OCI-LY3 (cell line): ENCODE measurements at regions not wholly inside any gene's neighbourhood (a gene's known extent, or its start where the extent isn't known, plus 50 kb on each side); places are given as distances from the start of the nearest gene placed in this dataset.

ENCODE experiments used
- H2AFZ ChIP-seq: fragments of 200-600, 300-600 bp; shearing (Covaris generic); 2 replicates; pipeline ENCODE4 v1.6.0; 2014; ENCODE audit warnings: antibody characterized with exemption, low read depth, low read length
- H3K27ac ChIP-seq: fragments of 200-600, 300-600 bp; sonication (generic); 2 replicates; pipeline ENCODE4 v1.5.1; 2014; ENCODE audit warnings: mild to moderate bottlenecking, low read length, moderate library complexity, mixed read lengths
- H3K27me3 ChIP-seq: fragments of 200-600, 300-600 bp; sonication (generic); 2 replicates; pipeline ENCODE4 v1.6.1; 2014; ENCODE audit warnings: low read depth, low read length, mixed read lengths
- H3K36me3 ChIP-seq: fragments of 200-600, 300-600 bp; sonication (generic); replicated peaks from 2 replicates; pipeline ENCODE3; 2014; ENCODE audit warnings: low read depth, low read length, mixed read lengths
- H3K4me1 ChIP-seq: fragments of 300-600, 200-600 bp; sonication (generic); 2 replicates; pipeline ENCODE4 v1.6.1; 2014; ENCODE audit warnings: low read length, mixed read lengths
- H3K4me2 ChIP-seq: fragments of 200-600, 300-600 bp; sonication (generic); 2 replicates; pipeline ENCODE4 v1.6.1; 2014; ENCODE audit warnings: low read length, mixed read lengths
- H3K4me3 ChIP-seq: fragments of 300-600, 200-600 bp; sonication (generic); 2 replicates; pipeline ENCODE4 v1.5.1; 2014; ENCODE audit warnings: antibody characterized with exemption, mild to moderate bottlenecking, low read length, moderate library complexity
- H3K79me2 ChIP-seq: fragments of 300-600, 200-600 bp; shearing (Covaris generic); 2 replicates; pipeline ENCODE4 v1.6.1; 2014; ENCODE audit warnings: mild to moderate bottlenecking, low read length, mixed read lengths
- H3K9ac ChIP-seq: fragments of 300-600, 200-600 bp; shearing (Covaris generic); 2 replicates; pipeline ENCODE4 v1.6.0; 2014; ENCODE audit warnings: mild to moderate bottlenecking, low read length, moderate library complexity
- H3K9me3 ChIP-seq: fragments of 200-600, 300-600 bp; shearing (Covaris generic); 2 replicates; pipeline ENCODE4 v1.6.1; 2014; ENCODE audit warnings: low read length, mixed read lengths; ENCODE audit not compliant: insufficient read depth
- H4K20me1 ChIP-seq: fragments of 200-600, 300-600 bp; sonication (generic); 2 replicates; pipeline ENCODE4 v1.6.1; 2016; ENCODE audit warnings: low read length, mixed read lengths; ENCODE audit not compliant: insufficient read depth
- EZH2phosphoT487 ChIP-seq: fragments of 200-600 bp; shearing (Covaris generic); IDR thresholded peaks from 2 replicates; pipeline ENCODE4 v1.6.1; 2018; ENCODE audit warnings: antibody characterized with exemption, mixed run types, low read depth
- TF ChIP-seq, protein P1 (sequence below): fragments of 200-600, 300-600 bp; sonication (generic); IDR thresholded peaks from 2 replicates; pipeline ENCODE4 v1.5.1; 2014; ENCODE audit warnings: antibody characterized with exemption, low read length, low read depth

DNA sequence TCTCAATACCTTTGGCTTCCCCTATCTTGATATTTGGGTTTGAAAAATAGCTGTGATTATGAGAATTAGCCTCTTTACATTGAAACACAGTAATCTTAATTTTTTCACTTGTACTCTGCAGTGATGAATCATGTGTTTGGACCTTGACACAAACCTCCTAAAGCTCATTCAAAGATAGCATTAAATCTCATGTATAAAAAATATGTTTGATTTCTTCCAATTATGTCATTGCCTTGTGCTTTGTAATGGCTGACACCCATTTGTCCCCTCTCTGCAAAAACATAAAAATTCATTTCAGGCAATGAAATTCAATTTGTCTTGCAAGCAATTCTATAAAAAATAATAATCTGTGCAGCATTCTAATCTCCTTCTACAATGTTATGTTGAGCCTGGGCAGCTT lies 422.4 kb upstream of the BOD1L1 start:
- Histone ChIP-seq H3K9ac (no peak overlapping the region), H3K27me3 (no peaks in the 10 kb centered on the region), H3K36me3 (no peaks in the 10 kb centered on the region), H3K9me3 (no peaks in the 10 kb centered on the region), H3K79me2 (no peaks in the 10 kb centered on the region), H2AFZ (no peak overlapping the region), H3K4me2 (no peak overlapping the region), H3K27ac (no peak overlapping the region), H4K20me1 (no peaks in the 10 kb centered on the region), H3K4me1 (no peaks in the 10 kb centered on the region), H3K4me3 (no peak overlapping the region)
- no peak for TF ChIP-seq EZH2phosphoT487
- TF ChIP-seq, protein P1, sequence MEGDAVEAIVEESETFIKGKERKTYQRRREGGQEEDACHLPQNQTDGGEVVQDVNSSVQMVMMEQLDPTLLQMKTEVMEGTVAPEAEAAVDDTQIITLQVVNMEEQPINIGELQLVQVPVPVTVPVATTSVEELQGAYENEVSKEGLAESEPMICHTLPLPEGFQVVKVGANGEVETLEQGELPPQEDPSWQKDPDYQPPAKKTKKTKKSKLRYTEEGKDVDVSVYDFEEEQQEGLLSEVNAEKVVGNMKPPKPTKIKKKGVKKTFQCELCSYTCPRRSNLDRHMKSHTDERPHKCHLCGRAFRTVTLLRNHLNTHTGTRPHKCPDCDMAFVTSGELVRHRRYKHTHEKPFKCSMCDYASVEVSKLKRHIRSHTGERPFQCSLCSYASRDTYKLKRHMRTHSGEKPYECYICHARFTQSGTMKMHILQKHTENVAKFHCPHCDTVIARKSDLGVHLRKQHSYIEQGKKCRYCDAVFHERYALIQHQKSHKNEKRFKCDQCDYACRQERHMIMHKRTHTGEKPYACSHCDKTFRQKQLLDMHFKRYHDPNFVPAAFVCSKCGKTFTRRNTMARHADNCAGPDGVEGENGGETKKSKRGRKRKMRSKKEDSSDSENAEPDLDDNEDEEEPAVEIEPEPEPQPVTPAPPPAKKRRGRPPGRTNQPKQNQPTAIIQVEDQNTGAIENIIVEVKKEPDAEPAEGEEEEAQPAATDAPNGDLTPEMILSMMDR = no peak

DNA sequence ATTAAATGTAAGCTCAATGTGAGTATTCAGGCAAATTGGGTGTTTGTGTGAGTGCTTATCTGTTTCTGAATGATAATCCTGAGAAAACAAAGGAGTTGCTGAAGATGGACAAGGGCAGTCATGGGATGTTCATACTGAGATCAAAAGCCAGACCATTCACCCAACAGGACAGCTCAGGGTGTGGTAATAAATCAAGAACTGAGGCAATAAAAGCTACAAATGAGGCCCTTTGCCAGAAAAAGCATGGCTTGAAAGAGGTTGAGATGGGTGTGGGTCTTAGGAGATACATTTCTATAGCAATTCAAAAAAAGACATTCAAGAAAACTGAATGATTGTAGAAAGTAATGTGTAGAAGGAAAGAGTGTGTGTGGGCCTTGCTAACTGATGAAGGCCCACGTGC lies 425.8 kb upstream of the BOD1L1 start:
- no peak for TF ChIP-seq EZH2phosphoT487
- TF ChIP-seq, protein P1 = no peak
- H4K20me1 ChIP-seq = no peaks in the 10 kb centered on the region
- H3K9ac ChIP-seq = no peak overlapping the region

DNA sequence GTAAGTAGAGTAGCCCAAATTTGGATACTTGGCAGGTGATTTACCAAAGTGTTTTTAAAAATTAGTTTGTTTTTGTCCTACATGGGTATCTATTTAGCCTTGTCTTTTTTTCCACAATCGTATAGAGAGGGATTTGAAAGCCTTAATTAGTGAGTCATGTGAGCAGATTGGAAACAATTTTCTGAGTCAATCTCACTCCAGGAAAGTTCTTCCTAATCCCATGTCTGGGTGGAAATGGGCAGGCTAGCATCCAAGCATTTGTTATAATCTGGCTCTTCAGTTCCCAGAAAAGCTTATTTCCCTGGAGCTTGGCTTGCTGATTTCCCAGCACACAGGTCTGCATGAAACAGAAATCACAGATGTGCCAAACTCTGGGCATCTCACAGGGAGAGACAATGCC lies 426.9 kb upstream of the BOD1L1 start:
- H3K27ac ChIP-seq = no peak overlapping the region
- no peaks in the 10 kb centered on the region for H3K9me3 ChIP-seq

More for the DNA sequence above, 425.8 kb upstream of the BOD1L1 start:
- Histone ChIP-seq H3K79me2 (no peaks in the 10 kb centered on the region), H3K4me1 (no peaks in the 10 kb centered on the region), H3K27ac (no peak overlapping the region), H3K4me2 (no peak overlapping the region), H3K36me3 (no peaks in the 10 kb centered on the region), H2AFZ (no peak overlapping the region), H3K9me3 (no peaks in the 10 kb centered on the region), H3K27me3 (no peaks in the 10 kb centered on the region), H3K4me3 (no peak overlapping the region)

DNA sequence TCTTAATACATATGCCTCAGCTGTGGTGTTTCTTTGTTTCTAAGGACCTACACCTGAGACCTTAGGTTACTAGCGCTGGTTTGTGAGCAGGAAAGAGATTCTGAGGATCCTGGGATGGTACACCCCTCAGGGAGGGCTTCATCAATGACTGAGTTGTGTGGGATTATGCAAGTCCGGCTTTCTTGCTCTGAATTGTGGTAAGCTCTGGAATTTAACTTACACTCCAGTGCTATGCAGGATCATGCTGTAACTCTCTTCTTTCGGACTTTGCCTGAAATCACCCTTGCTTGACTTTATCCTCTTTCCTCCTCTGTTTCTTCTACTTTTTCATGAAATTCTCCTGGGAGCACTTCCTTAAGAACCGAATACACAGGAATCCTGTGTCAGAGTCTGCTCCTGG lies 431.5 kb upstream of the BOD1L1 start:
- Histone ChIP-seq H3K4me2 (no peak overlapping the region), H3K9me3 (no peaks in the 10 kb centered on the region), H3K36me3 (no peaks in the 10 kb centered on the region), H3K4me1 (no peaks in the 10 kb centered on the region), H2AFZ (no peak overlapping the region), H3K27me3 (no peaks in the 10 kb centered on the region), H3K9ac (no peak overlapping the region), H4K20me1 (no peaks in the 10 kb centered on the region), H3K79me2 (no peaks in the 10 kb centered on the region), H3K27ac (no peak overlapping the region), H3K4me3 (no peak overlapping the region)
- no peak for TF ChIP-seq EZH2phosphoT487
- TF ChIP-seq, protein P1 = no peak

More for the DNA sequence above, 426.9 kb upstream of the BOD1L1 start:
- Histone ChIP-seq H3K9ac (no peak overlapping the region), H3K27me3 (no peaks in the 10 kb centered on the region), H3K4me2 (no peak overlapping the region), H3K4me3 (no peak overlapping the region), H2AFZ (no peak overlapping the region), H3K36me3 (no peaks in the 10 kb centered on the region), H3K79me2 (no peaks in the 10 kb centered on the region), H4K20me1 (no peaks in the 10 kb centered on the region), H3K4me1 (no peaks in the 10 kb centered on the region)
- TF ChIP-seq, protein P1 = no peak
- no peak for TF ChIP-seq EZH2phosphoT487
